Cardiac fibroblast (primary cell): ENCODE measurements at regions not wholly inside any gene's neighbourhood (a gene's known extent, or its start where the extent isn't known, plus 50 kb on each side); places are given as distances from the start of the nearest gene placed in this dataset.
"Not testable (repeated sequence)": the region's sequence is repeated elsewhere in the genome, so short reads cannot be mapped to it uniquely, and the experiment has no call there.

Source experiments
- DNase-seq, 2 donors: peaks; one replicate each; pipeline versions ENCODE4 v3.0.0 to v3.0.0-alpha.2; 2010; ENCODE audit warnings: low read depth in 2 of 2
- H3K4me3 ChIP-seq, 2 donors: replicated peaks in 1 of 2; 1 replicate in 1 of 2; 2 replicates in 1 of 2; pipeline ENCODE4 v1.5.1; 2011; ENCODE audit warnings: low read depth in 2 of 2, low read length in 2 of 2, mild to moderate bottlenecking in 2 of 2, moderate library complexity in 1 of 2
- CTCF ChIP-seq: IDR thresholded peaks from one replicate; pipeline ENCODE4 v1.5.1; 2011; ENCODE audit warnings: low read depth, mild to moderate bottlenecking, low read length, inconsistent platforms

DNA sequence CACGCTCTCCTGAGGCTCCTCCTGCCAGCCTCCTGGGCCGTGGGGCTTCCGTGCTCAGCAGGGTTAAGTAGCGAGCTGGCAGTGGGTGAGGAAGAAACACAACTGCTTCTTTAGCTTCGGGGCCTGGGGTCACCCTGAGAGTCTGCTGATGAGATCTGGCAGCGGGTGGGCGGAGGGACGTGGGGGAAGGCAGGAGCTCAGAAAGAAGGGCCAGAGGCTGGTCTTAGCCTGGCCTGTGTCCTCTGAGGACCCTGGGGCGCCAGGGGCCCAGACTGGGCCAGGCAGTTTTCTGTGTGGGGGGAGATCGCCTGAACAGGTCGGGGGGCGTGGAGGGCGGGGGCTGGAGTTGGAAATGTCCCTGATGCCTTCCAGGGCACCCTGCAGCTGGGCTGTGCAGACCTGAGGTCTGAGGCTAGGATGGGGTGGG, 97.8 kb upstream of the GSE1 start:
- no peak for TF ChIP-seq CTCF
- peak overlapping the region in 1 of 2 donors; percentile 7 for H3K4me3 ChIP-seq
- no peak for DNase-seq

- DNase-seq, result no peak
- no peak for TF ChIP-seq CTCF
- H3K4me3 ChIP-seq, result no peak overlapping the region
These were observed 97.2 kb upstream of the GSE1 start for GRCh38 chr16:85515830-85516397.

DNA sequence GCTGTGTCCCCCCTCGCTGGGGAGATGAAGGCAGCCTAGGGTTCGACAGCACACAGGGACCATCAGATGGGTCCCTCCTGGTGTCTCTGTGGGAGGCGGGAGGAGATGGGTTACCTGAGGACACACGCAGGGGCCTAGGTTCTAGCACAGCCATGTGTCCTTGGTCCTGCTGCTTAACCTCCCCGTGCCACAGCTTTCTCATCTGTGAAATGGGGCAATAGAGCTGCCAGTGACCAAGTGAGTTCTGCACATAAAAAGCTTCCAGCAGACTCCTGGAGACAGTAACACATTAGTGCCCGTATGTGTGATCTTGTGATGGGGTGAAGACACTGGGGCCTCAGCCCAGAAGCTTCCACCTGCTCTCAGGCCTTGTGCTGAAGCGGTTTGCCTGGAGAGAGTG, 96.0 kb upstream of the GSE1 start:
- no peak overlapping the region for H3K4me3 ChIP-seq
- no peak for DNase-seq
- TF ChIP-seq CTCF, result no peak

DNA sequence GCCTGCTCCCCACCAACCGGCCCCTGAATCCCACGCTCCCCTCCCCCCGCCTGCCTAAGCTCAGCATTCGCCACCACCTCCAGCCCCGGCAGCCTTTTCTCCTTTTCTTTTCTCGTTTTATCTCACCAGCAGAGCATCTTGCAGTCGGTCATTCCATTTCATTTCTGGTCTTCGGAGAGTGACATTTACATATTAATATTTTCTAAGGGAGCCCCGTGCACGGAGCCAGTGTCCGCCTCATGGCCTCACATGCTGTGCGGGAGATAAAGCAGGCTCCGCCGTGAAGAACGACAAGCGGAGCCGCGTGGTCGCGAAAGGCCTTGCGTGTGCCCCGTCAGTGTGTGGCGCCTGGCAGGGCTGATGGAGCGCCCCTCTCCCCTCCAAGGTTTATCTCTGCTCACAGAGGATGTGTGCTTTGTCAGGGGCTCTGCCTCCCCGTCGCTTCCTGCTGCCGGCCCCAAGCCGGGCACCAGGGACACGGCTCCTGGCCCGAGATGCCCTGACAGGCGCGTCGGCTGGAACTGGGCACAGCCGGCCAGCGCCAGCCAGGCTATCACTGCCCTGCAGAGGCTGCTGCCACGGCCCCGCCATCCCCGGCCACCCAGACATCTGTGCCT, 95.5 kb upstream of the GSE1 start:
- DNase-seq, result no peak
- H3K4me3 ChIP-seq, result no peak overlapping the region
- no peak for TF ChIP-seq CTCF

DNA sequence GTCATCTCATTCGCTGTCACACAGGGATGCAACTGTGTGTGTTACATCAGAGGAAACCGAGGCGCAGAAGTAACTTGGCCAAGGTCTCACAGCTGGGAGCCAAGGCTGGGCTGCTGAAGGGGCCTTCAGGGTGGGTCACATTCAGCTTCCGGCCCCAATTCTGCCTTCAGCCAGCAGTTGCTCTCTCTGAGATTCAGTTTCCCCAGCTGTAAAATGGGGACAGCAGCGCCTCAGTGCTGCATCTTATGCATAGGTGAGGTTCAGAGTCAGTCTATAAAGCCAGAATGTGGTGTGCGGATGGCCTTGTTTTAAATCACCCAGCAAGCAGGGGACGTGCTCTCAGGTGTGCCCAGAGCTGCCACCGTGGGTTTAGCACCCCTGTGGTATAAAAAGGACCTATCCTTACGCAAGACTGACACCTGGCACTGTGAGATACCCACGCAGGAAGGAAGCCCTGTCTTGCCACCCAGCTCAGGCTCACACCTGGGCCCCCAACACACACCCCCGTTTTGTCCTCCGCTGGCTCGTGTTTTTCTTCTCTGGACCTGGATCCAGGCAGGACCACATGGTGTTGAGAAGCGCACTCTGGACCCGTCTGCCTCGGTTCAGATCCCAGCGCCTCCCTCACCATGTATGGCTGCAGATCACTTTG, 94.6 kb upstream of the GSE1 start:
- H3K4me3 ChIP-seq, result no peak overlapping the region
- DNase-seq, result no peak
- no peak for TF ChIP-seq CTCF

DNA sequence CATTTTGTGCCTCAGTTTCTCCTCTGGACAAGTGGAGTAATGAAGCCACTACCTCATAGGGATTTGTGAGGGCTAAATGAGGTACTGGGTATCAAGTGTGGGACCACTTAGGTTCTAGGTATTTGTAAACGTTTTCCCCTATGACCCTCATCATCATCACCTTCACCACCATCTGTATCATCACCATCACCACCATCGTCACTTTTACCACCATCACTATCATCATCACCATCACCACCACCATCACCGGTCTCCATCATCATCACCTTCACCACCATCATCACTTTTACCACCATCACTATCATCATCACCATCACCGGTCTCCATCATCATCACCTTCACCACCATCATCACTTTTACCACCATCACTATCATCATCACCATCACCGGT, 94.1 kb upstream of the GSE1 start:
- DNase-seq, result not testable (repeated sequence)

DNA sequence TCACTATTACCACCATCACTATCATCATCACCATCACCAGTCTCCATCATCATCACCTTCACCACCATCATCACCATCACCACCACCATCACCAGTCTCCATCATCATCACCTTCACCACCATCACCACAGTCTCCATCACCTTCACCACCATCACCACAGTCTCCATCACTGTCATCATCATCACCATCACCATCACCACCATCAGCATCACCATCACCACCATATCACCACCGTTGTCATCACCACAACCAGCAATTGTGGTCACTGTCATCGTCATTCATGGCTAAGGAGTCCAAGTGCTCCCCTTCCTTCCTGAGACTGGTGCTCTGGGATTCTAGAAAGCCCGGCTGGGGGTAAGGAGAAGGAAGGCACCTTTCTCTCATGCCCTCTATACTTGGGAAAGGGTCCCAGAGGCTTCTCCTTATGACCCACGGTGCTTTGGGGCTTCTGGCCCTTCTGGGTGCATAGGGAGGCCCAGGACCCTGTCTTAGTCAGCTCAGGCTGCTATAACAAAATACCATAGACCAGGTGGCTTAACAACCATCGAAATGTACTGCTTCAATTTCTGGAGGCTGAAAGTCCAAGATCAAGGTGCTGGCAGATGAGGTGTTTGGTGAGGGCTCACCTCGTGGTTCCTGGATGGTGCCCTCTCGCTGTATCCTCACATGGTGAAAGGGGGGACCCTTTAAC, 93.4 kb upstream of the GSE1 start:
- no peak for DNase-seq
- no peak overlapping the region for H3K4me3 ChIP-seq
- TF ChIP-seq CTCF, result no peak

More for the DNA sequence above, 94.1 kb upstream of the GSE1 start:
- not testable (repeated sequence) for H3K4me3 ChIP-seq
